Muscle of back (tissue), 3 donors: ENCODE measurements at regions not wholly inside any gene's neighbourhood (a gene's known extent, or its start where the extent isn't known, plus 50 kb on each side); places are given as distances from the start of the nearest gene placed in this dataset.

Source experiments
- DNase-seq, 3 donors: peaks; one replicate each; pipeline versions ENCODE4 v3.0.0 to v3.0.0-alpha.2; 2013

- DNase-seq = no peak
Measured at GRCh38 chr20:56835829-56836550, 206.9 kb downstream of the TFAP2C start.

- no peak for DNase-seq
Measured at GRCh38 chr20:56839222-56839621, 210.1 kb downstream of the TFAP2C start.

GRCh38 chr20:56839786-56840185 is 210.7 kb downstream of the TFAP2C start:
- DNase-seq = no peak

GRCh38 chr20:56840716-56841261 is 211.7 kb downstream of the TFAP2C start:
- no peak for DNase-seq

GRCh38 chr20:56841346-56841908 is 212.3 kb downstream of the TFAP2C start:
- DNase-seq = no peak

- peak in 1 of 3 donors; percentile 44 for DNase-seq
Measured at GRCh38 chr20:56842056-56842455, 212.9 kb downstream of the TFAP2C start.

- no peak for DNase-seq
Measured at GRCh38 chr20:56843386-56843785, 214.3 kb downstream of the TFAP2C start.

GRCh38 chr20:56843817-56844216 is 214.7 kb downstream of the TFAP2C start:
- no peak for DNase-seq

- no peak for DNase-seq
Measured at GRCh38 chr20:56845546-56846086, 216.5 kb downstream of the TFAP2C start.

GRCh38 chr20:56848561-56848960 is 219.5 kb downstream of the TFAP2C start:
- no peak for DNase-seq

GRCh38 chr20:56851552-56851951 is 222.4 kb downstream of the TFAP2C start:
- DNase-seq = no peak

- peak in 2 of 3 donors; percentile 15 to 55 for DNase-seq
Measured at GRCh38 chr20:56855708-56856107, 226.6 kb downstream of the TFAP2C start.

- no peak for DNase-seq
Measured at GRCh38 chr20:56857950-56858349, 228.8 kb downstream of the TFAP2C start.

- DNase-seq = no peak
Measured at GRCh38 chr20:56859039-56859800, 230.1 kb downstream of the TFAP2C start.

- no peak for DNase-seq
Measured at GRCh38 chr20:56859801-56860261, 230.7 kb downstream of the TFAP2C start.

GRCh38 chr20:56860413-56860812 is 231.3 kb downstream of the TFAP2C start:
- DNase-seq = no peak

- no peak for DNase-seq
Measured at GRCh38 chr20:56861590-56861989, 232.5 kb downstream of the TFAP2C start.

- DNase-seq = no peak
Measured at GRCh38 chr20:56865055-56865454, 235.9 kb downstream of the TFAP2C start.

- no peak for DNase-seq
Measured at GRCh38 chr20:56867128-56867527, 238.0 kb downstream of the TFAP2C start.

GRCh38 chr20:56868746-56869145 is 239.6 kb downstream of the TFAP2C start:
- no peak for DNase-seq

- DNase-seq = no peak
Measured at GRCh38 chr20:56870271-56870670, 241.2 kb downstream of the TFAP2C start.

GRCh38 chr20:56871691-56872090 is 242.6 kb downstream of the TFAP2C start:
- DNase-seq = no peak
